DMS53 (cell line): ENCODE measurements at regions not wholly inside any gene's neighbourhood (a gene's known extent, or its start where the extent isn't known, plus 50 kb on each side); places are given as distances from the start of the nearest gene placed in this dataset.

Source experiments
- DNase-seq: peaks from one replicate; lab custom pipeline; 2025; lab: John Stamatoyannopoulos, UW

DNA sequence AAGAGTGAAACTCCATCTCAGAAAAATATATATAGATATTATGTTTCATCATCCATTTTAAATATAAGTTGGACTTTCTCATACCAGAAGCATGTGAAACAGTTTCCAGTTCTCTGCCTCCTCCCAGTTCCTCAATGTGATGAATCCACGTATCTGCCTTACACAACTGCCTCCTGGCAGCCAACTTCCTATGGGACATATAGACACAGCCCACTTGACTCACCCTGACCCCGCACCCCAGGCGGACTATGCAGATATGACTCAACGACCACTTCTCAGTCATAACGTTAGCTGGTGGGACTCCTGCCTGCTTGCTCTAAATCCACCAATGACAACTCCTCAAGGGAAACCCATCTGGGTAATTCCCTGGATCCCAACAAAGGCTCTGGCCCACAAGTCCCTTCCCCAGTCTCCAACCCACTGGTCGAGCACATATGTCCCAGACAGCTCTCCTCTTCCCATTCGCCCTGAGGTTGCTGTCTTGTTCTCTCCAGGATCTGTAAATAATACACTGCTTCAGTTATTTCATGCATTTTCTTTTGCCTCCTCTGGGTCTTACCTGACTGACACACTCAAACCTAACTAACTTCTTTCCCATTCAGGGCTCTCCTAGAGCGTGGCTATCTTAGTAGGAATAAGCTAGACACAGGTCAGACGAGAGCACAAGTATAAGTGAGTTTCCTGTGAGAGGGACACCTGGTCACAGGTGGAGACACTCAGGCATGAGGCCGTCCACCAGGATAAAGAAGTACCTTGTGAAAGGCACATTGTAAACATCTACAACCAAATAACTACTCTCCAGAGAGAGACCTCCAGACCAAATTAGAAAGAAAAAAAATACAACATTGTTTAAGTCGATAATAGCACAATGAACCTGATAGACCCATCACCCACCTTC lies 548.5 kb downstream of the CD83 start:
- DNase-seq = no peak

- DNase-seq = no peak
These were observed 553.2 kb downstream of the CD83 start for GRCh38 chr6:14670806-14671205.

DNA sequence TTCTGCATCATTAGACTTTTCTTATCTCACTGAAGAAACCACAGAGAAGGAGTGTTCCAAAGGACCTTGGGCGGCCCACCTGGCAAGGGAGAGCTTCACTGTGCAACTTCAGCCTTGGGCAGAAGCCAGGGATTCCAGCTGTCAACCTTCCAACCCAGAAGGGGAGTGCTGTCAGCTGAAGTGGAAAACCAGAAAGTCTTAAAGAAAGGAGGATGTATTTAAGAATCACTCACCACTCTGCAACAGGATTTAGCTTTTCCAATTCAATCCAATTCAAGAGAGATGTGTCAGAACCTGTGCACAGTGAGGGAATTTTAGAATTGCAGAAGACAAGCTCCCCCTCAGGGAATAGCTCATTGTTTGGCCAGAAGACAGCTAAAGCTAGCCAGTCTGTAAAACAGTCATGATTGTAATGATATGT lies 553.7 kb downstream of the CD83 start:
- no peak for DNase-seq

DNA sequence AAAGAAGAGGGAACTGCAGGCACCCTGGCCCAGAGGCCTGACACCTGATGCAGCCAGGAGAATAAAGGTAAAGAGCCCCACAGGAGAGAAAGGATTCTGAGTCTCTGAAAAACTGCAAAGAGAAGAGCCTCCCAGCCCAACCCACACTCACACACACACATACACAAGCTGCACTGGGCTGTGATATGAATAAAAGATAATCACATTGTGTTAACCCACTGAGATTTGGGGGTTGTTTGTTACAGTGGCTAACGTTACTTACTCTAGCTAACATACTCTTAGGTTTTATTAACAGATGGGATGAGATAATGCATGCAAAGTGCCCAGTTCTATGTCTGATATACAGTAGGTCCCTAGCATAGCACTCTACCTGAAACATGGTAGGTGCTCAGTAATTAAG lies 554.4 kb downstream of the CD83 start:
- no peak for DNase-seq

- no peak for DNase-seq
These were observed 555.6 kb downstream of the CD83 start for GRCh38 chr6:14673201-14673600.

DNA sequence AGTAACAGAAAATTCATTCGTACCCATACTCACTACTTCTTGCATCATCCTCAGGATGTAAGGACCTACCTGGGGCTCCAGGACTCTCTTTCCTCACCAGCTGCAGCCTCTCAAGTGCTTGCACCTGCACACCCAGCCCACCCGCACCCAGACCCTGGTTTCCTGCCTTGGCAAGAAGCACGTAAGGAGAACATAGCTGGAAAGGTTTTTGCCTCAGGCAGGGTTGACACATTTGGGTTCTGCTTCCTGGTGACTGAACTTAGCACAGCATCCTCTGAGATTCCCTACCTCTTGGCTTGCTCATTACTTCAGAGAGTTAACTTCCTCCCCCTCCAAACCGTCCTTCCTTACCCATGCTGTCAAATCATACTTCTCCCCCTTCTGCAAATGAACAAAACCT lies 556.9 kb downstream of the CD83 start:
- no peak for DNase-seq

DNA sequence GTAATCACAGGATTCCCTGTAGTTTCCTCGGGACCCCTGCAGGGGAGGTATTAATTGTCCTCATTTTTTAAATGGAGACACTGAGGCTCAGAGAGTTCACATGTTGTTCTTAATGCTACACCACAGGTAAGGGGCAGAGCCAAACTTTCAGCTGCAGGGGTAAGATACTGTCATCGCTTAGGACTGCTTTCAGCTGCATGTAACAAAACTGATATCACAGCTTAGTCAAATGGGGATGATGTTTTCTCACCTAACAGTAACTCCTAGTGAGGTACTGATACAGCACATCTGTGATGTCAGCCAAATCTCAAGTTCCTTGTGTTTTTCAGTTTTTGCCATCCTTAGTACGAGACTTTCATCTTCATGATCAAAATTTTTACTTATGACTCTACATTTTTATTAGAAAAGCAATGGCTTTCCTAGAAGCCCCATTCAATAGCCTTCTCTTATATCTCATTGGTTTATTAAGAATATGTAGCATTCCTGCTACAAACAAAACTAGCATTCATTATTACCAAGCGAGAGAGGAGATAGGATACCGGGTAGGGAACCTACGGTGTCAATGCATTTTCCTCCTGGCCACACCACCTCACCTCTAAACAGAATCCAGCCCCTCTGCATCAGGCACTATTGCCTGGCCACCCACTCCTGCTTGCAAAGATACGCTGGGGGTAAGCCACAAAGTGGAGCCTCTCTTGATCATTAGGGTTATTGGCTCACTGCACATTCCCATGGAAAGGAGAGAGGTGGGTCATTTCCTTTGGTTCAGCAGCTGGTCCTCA lies 557.5 kb downstream of the CD83 start:
- DNase-seq = no peak

GRCh38 chr6:14676064-14676463 lies 558.5 kb downstream of the CD83 start:
- DNase-seq = no peak

GRCh38 chr6:14676977-14677781 lies 559.6 kb downstream of the CD83 start:
- DNase-seq = no peak

GRCh38 chr6:14681699-14682487 lies 564.0 kb upstream of the JARID2 start:
- no peak for DNase-seq

GRCh38 chr6:14682812-14683211 lies 563.1 kb upstream of the JARID2 start:
- DNase-seq = no peak

DNA sequence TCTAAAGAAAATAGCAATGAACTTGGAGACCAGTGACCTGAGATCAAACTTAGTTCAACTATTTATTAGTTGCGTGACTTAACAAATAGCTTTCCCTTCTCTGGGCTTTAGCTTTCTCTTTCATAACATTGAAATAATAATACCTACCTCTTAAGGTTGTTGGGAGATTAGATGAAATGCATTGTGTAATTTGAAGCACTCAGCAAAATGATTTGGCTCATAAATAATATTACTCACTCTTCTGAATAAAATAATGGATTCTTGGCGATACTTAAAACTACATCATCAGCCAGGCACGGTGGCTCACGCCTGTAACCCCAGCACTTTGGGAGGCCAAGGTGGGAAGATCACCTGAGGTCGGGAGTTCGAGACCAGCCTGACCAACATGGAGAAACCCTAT lies 556.2 kb upstream of the JARID2 start:
- no peak for DNase-seq

GRCh38 chr6:14690120-14691056 lies 555.5 kb upstream of the JARID2 start:
- DNase-seq = no peak

DNA sequence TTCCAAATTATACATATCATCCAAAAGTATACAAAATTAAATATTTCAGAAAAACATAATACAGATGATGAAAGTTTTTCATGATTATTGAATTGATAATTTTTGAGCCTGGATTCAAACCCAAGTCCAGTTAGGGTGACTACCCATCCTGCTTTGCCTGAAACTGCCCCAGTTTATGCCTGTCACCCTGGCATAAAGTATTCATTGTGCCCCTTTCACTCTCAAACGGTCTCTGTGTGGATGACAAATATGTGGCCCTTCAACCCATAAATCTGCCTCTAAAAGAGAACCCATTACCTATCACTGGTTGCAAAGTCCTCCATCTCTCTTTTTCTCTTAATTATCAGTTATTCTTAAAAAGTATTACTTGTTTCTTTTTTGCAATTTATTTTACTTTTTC lies 553.7 kb upstream of the JARID2 start:
- DNase-seq = no peak

- no peak for DNase-seq
These were observed 552.3 kb upstream of the JARID2 start for GRCh38 chr6:14693301-14694192.

DNA sequence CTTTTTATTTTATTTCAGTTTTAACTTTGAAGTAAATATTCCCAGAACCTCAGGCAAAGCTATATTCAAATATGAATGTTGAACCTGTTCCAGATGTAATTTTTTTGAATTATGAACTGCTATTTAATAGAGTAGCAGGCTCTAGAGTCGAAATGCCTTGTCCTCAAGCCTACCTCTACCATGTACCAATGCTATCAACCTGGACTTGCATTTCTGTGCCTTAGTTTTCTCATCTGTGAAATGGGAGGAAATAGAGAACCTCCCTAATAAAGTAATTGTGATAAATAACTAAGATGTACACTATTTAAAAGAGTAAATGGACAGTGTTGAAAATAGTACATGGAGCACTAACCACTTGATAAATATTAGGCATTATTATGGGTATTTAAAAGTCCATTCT lies 551.6 kb upstream of the JARID2 start:
- DNase-seq = no peak

GRCh38 chr6:14695579-14695978 lies 550.3 kb upstream of the JARID2 start:
- DNase-seq = no peak

DNA sequence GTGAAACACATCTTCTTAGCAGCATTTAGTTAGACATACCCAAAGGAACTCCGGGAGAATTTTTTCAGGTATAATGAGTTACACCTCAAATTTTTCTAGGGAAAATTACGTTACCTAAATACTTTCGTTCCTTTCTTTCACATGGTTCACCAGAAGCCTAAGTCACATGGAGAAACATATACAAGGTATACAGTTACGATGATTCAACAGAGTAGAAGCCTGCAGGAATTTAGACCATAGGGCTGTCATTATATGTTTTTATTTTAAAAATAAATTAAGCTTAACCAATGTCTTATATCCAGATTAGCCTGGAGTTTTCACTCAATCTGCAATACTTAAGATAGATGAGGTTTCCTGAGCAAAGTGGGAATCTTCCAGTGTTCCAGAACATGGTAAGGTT lies 549.5 kb upstream of the JARID2 start:
- DNase-seq = no peak

DNA sequence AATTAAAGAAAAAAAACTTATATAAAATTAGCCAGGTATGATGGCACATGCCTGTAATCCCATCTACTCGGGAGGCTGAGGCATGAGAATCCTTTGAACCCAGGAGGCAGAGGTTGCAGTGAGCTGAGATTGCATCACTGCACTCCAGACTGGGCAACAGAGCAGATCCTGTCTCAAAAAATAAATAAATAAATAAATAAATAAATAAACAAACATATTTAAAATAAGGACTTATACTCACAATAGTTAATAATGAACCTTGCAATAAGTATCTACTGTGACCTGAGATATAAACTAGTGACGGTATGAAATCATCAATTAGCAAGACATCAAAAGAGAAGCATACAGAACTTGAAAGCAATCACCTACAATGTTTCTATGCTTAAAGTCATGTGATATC lies 548.4 kb upstream of the JARID2 start:
- no peak for DNase-seq
